Neural crest cell (in vitro differentiated cells): ENCODE measurements at regions not wholly inside any gene's neighbourhood (a gene's known extent, or its start where the extent isn't known, plus 50 kb on each side); places are given as distances from the start of the nearest gene placed in this dataset.

ENCODE experiments used
- DNase-seq: peaks from one replicate; pipeline ENCODE4 v3.0.0; 2021; ENCODE audit warnings: low read depth, mixed read lengths, low spot score
- H3K27ac Mint-ChIP-seq: one replicate; pipeline ENCODE4 v1.8.0; 2021; ENCODE audit warnings: mild to moderate bottlenecking, mixed read lengths; ENCODE audit not compliant: unreplicated experiment
- H3K27me3 Mint-ChIP-seq: 2 replicates; pipeline ENCODE4 v1.8.0; 2021; ENCODE audit warnings: low read depth, mild to moderate bottlenecking, mixed read lengths
- H3K36me3 Mint-ChIP-seq: 2 replicates; pipeline ENCODE4 v1.8.0; 2021; ENCODE audit warnings: low read depth, mild to moderate bottlenecking, mixed read lengths
- H3K4me1 Mint-ChIP-seq: 2 replicates; pipeline ENCODE4 v1.8.0; 2021; ENCODE audit warnings: mixed read lengths
- H3K4me3 Mint-ChIP-seq: one replicate; pipeline ENCODE4 v1.8.0; 2021; ENCODE audit warnings: mild to moderate bottlenecking, mixed read lengths
- H3K9me3 Mint-ChIP-seq: 2 replicates; pipeline ENCODE4 v1.8.0; 2021; ENCODE audit warnings: mixed read lengths
- CTCF ChIP-seq: fragments of 200-600 bp; sonication (generic); conservative IDR thresholded peaks from 2 replicates; pipeline ENCODE4 v1.5.0; 2021; ENCODE audit warnings: antibody characterized with exemption, mild to moderate bottlenecking

DNA sequence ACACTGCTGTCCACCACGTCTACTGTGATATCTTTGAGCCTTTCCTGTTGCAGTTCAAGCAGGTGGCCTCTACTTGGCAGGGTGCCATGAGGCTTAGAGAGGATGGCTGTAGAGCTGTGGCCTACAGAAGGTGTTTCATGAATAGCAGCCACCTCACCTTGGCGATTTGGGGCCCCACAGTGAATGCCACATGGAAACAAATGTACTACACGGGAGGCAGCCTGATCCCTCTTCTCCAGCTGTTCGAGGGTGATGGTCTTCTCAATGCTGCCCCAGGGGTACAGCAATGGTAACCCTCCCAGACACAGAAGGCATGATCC lies 70.7 kb downstream of the FAM43A start:
- no peaks in the 10 kb centered on the region for H3K36me3 Mint-ChIP-seq
- TF ChIP-seq CTCF: no peak
- DNase-seq: no peak

DNA sequence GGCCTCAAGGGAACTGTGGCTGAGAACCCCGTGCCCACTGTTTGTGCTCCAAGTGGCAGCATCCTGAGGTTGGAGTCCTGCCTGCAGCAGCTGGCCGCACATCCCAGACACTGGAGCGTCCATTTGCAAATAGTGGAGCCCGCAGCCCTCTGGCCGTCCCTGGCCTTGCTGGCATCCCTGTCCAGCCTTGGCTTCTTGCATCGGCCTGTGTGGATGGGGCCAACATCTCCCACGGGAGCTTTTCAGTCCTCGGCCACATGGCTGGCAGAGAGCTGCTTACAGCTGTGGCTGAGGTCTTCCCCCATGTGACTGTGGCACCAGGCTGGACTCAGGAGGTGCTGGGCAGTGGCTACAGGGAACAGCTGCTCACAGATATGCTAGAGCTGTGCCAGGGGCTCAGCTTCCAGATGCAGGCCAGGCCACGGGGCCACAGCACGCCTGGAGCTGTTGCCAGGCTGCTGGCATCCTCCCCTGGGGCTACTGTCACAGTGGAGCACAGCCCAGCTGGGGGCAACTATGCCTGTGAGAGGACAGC lies 71.2 kb downstream of the FAM43A start:
- no peak for TF ChIP-seq CTCF
- Mint-ChIP-seq H3K36me3 (no peaks in the 10 kb centered on the region), H3K4me1 (no peaks in the 10 kb centered on the region), H3K27ac (no peak overlapping the region), H3K4me3 (no peak overlapping the region), H3K27me3 (peaks cover 26% of the 10 kb centered on the region), H3K9me3 (no peaks in the 10 kb centered on the region)
- no peak for DNase-seq

More for the DNA sequence above, 70.7 kb downstream of the FAM43A start:
- no peaks in the 10 kb centered on the region for H3K9me3 Mint-ChIP-seq
- no peak overlapping the region for H3K27ac Mint-ChIP-seq
- H3K4me1 Mint-ChIP-seq: no peaks in the 10 kb centered on the region
- H3K27me3 Mint-ChIP-seq: peaks cover 22% of the 10 kb centered on the region
- H3K4me3 Mint-ChIP-seq: no peak overlapping the region

DNA sequence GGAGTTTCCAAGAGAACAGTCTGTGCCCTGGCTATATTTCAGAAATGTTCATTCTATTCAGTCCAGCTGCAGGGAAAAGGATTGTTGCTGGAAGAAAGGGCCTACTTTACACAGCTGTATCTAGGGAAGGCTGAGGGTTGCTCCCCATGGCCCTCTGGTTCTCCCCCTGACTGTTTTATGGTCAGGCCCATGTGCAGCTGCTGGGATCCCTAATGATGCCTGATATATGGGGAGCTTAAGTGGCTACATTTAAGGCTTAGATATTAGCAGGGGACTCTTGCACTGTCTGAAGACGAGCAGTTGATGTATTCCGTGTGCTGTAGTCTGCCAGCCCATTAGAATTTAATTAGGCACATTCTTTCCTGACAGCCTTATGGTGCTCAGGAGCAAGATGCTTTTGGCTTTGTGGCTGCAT lies 72.0 kb downstream of the FAM43A start:
- H3K4me1 Mint-ChIP-seq: no peaks in the 10 kb centered on the region
- DNase-seq: no peak
- no peak overlapping the region for H3K27ac Mint-ChIP-seq
- no peak overlapping the region for H3K4me3 Mint-ChIP-seq
- no peaks in the 10 kb centered on the region for H3K9me3 Mint-ChIP-seq
- H3K27me3 Mint-ChIP-seq: peaks cover 27% of the 10 kb centered on the region
- H3K36me3 Mint-ChIP-seq: no peaks in the 10 kb centered on the region
- TF ChIP-seq CTCF: no peak

GRCh38 chr3:194758716-194759115 lies 73.0 kb downstream of the FAM43A start:
- Mint-ChIP-seq H3K4me1 (no peaks in the 10 kb centered on the region), H3K27ac (no peak overlapping the region), H3K27me3 (peaks cover 24% of the 10 kb centered on the region), H3K9me3 (no peaks in the 10 kb centered on the region), H3K36me3 (no peaks in the 10 kb centered on the region), H3K4me3 (no peak overlapping the region)
- TF ChIP-seq CTCF: no peak
- no peak for DNase-seq

GRCh38 chr3:194760494-194761137 lies 74.9 kb downstream of the FAM43A start:
- no peak for DNase-seq
- H3K36me3 Mint-ChIP-seq: no peaks in the 10 kb centered on the region
- TF ChIP-seq CTCF: no peak
- H3K4me1 Mint-ChIP-seq: no peaks in the 10 kb centered on the region
- peaks cover 19% of the 10 kb centered on the region for H3K27me3 Mint-ChIP-seq
- no peak overlapping the region for H3K4me3 Mint-ChIP-seq
- H3K27ac Mint-ChIP-seq: no peak overlapping the region
- no peaks in the 10 kb centered on the region for H3K9me3 Mint-ChIP-seq
